ENCODE measurements at regions not wholly inside any gene's neighbourhood (a gene's known extent, or its start where the extent isn't known, plus 50 kb on each side); places are given as distances from the start of the nearest gene placed in this dataset.

- peak; percentile 33 for ATAC-seq (replicated peaks)
- H3K36me3 Mint-ChIP-seq (ENCODE audit: low read depth) = no peaks in the 10 kb centered on the region
- no peaks in the 10 kb centered on the region for H3K9me3 Mint-ChIP-seq
- H3K4me3 Mint-ChIP-seq = no peak overlapping the region
- no peak overlapping the region for H3K27ac Mint-ChIP-seq
- no peaks in the 10 kb centered on the region for H3K27me3 Mint-ChIP-seq
- peaks cover 8% of the 10 kb centered on the region for H3K4me1 Mint-ChIP-seq
These were observed 190.7 kb upstream of the SLC27A6 start for GRCh38 chr5:128774605-128775004.

DNA sequence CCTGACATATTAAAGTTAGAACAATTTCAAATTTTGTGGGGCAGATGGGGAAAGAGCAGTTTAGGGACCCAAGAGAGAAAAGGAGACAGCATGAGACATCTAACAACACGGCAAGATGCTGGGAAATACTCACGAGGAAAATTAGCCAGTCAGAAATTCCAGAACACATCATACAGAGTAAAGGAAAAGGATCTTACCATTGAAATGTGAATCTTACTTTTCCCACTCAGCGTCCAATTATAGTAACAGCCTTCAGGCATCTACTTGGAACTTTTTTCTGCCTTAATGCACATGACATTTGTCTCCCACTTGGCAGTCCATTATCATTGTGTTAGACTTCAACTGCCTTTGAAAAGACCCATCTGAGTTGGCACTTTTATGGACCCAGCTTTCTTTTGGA is 189.7 kb upstream of the SLC27A6 start:
- H3K36me3 Mint-ChIP-seq (ENCODE audit: low read depth) = no peaks in the 10 kb centered on the region
- no peaks in the 10 kb centered on the region for H3K27me3 Mint-ChIP-seq
- no peak for ATAC-seq (replicated peaks)
- H3K9me3 Mint-ChIP-seq = no peaks in the 10 kb centered on the region
- H3K4me1 Mint-ChIP-seq = peaks cover 8% of the 10 kb centered on the region
- no peak overlapping the region for H3K27ac Mint-ChIP-seq
- H3K4me3 Mint-ChIP-seq = no peak overlapping the region

DNA sequence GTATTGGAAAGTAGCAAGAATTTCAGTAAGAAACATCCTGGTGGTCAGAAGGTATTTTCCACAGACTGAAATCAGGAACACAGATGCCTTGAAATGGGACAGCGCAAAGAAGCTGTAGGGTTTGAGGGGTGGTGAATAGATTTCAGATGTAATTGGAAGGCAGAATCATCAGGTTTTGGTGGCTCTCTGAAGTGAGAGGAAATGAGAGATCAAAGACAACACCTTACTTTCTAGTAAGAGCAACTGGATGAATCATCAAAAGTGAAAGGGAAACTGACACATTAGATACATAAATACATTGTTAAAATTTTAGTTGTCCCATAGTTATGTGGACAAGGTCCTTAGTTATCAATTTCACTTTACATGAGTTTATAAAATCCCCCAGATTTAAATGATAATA is 188.2 kb upstream of the SLC27A6 start:
- H3K36me3 Mint-ChIP-seq (ENCODE audit: low read depth) = no peaks in the 10 kb centered on the region
- peak; percentile 85 for ATAC-seq (replicated peaks)
- peaks cover 8% of the 10 kb centered on the region for H3K4me1 Mint-ChIP-seq
- H3K9me3 Mint-ChIP-seq = no peaks in the 10 kb centered on the region
- H3K27ac Mint-ChIP-seq = no peak overlapping the region
- H3K27me3 Mint-ChIP-seq = no peaks in the 10 kb centered on the region
- H3K4me3 Mint-ChIP-seq = no peak overlapping the region

DNA sequence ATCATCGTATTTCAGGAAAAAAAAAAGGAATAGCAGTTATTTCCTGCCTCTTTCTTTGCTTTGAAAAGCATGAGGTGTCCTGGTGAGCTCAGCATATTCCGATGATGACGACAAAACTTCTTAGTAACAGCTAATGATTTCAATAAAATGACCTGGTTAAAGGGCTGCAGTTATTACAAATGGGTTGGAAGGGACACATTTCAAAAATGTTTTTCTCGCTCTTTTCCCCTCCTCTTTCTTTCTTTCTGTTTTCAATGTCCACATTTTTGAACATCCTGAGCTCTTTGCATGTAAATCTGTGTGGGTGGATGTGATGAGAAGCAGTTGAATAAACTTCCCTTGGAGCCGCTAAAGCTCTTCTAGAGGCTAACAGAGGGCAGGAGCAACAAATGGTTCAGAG is 186.8 kb upstream of the SLC27A6 start:
- Mint-ChIP-seq H3K4me1 (peaks cover 8% of the 10 kb centered on the region), H3K9me3 (no peaks in the 10 kb centered on the region), H3K27ac (no peak overlapping the region), H3K27me3 (no peaks in the 10 kb centered on the region), H3K36me3 (ENCODE audit: low read depth) (no peaks in the 10 kb centered on the region), H3K4me3 (no peak overlapping the region)
- no peak for ATAC-seq (replicated peaks)

DNA sequence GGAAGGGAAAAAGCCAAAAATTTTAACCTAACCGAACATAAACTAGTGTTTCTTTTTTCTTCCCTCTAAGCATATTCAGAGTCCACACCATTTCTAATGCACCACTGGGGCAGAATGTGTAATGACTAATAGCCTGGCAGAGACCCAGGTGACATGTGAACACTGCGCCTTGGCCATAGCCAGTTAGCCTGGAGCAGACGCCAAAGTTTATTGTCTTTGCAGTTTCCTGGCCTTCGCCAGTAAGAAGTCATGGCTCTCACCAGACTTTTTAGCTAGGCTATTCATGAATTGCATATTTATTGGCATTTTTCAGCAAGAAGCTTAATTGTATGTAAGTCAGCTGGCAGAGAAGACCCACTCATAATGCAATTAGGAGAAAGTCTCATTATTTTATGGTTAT is 182.8 kb upstream of the SLC27A6 start:
- no peaks in the 10 kb centered on the region for H3K36me3 Mint-ChIP-seq (ENCODE audit: low read depth)
- no peaks in the 10 kb centered on the region for H3K4me1 Mint-ChIP-seq
- no peak overlapping the region for H3K4me3 Mint-ChIP-seq
- H3K9me3 Mint-ChIP-seq = no peaks in the 10 kb centered on the region
- H3K27ac Mint-ChIP-seq = no peak overlapping the region
- ATAC-seq (replicated peaks) = no peak
- H3K27me3 Mint-ChIP-seq = no peaks in the 10 kb centered on the region

DNA sequence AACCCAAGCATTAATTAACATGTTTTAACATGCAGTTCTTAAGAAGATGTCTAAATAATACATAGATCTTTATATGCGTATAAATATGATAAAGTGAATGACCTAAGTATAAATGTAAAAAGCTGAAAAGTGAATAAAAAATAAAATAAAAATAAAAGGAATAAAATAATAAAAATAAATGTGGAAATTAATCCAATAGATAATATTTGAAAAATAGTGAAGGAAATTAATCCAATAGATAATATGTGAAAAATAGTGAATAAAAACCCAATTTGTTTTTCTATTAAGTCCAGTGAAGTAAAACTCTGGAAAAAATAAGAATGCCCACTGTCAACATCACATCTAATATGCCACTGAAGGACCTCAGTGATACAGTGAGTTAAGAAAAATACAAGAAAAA is 180.6 kb upstream of the SLC27A6 start:
- H3K27me3 Mint-ChIP-seq = no peaks in the 10 kb centered on the region
- no peak for ATAC-seq (replicated peaks)
- H3K36me3 Mint-ChIP-seq (ENCODE audit: low read depth) = no peaks in the 10 kb centered on the region
- H3K9me3 Mint-ChIP-seq = no peaks in the 10 kb centered on the region
- H3K27ac Mint-ChIP-seq = no peak overlapping the region
- no peaks in the 10 kb centered on the region for H3K4me1 Mint-ChIP-seq
- no peak overlapping the region for H3K4me3 Mint-ChIP-seq

DNA sequence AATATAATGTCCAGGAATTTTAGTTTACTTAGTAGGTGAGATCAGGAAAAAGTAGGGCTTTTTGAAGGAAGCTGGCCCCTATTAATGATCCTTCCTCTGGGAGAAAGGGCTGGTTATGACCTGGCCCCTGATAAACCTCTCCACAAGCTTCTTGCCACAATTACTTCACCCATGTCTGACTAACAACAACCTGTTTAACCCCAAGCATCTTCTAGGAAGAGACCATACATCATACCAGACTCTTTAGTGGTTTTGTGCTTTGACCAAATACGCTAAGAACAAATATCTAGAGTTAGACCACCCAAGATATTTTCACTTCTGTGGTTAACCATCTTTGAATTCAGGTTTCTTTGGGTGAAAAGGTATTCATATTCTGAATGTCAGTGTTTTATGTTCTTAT is 174.0 kb upstream of the SLC27A6 start:
- no peaks in the 10 kb centered on the region for H3K4me1 Mint-ChIP-seq
- no peak for ATAC-seq (replicated peaks)
- H3K27me3 Mint-ChIP-seq = peaks cover 3% of the 10 kb centered on the region
- H3K27ac Mint-ChIP-seq = no peak overlapping the region
- no peak overlapping the region for H3K4me3 Mint-ChIP-seq
- no peaks in the 10 kb centered on the region for H3K36me3 Mint-ChIP-seq (ENCODE audit: low read depth)
- no peaks in the 10 kb centered on the region for H3K9me3 Mint-ChIP-seq

DNA sequence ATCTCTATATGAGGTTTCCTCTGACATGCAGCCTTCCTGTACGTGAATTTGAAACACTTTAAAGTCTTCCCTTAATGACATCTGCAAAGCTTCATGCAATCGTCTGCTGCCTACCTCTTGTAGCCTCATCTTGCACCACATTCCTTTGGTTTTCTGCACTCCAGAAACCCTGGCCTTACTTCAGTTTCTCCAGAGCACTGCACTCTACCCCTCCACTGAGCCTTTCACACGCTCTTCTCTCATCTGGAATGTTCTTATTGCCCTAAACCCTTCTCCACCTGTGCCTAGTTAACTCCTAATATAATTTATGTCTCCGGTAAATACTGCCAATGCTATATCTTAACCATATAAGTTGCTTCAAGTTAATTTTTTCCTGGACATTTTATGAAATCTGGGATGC is 168.8 kb upstream of the SLC27A6 start:
- Mint-ChIP-seq H3K9me3 (peaks cover 3% of the 10 kb centered on the region), H3K4me3 (no peak overlapping the region), H3K36me3 (ENCODE audit: low read depth) (no peaks in the 10 kb centered on the region), H3K4me1 (no peaks in the 10 kb centered on the region), H3K27ac (no peak overlapping the region), H3K27me3 (peaks cover 3% of the 10 kb centered on the region)
- no peak for ATAC-seq (replicated peaks)

DNA sequence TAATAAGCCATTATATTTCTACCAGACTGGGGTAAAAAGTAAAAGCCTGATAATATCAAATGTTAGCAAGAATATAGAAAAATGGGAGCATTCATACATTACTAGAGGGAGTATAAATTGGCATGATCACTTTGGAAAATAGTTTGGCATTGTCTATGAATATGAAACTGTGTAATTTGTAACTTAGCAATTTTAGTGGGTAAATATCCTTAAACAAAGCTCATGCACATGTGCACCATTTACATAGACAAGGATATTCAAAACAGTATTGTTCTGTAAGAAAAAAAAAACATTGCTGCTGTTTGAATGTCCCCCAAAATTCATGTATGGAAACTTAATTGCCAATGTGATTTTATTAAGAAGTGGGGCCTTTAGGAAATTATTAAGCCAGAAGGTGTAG is 166.4 kb upstream of the SLC27A6 start:
- Mint-ChIP-seq H3K27ac (no peak overlapping the region), H3K36me3 (ENCODE audit: low read depth) (no peaks in the 10 kb centered on the region), H3K4me1 (no peaks in the 10 kb centered on the region), H3K27me3 (no peaks in the 10 kb centered on the region), H3K4me3 (no peak overlapping the region), H3K9me3 (peaks cover 3% of the 10 kb centered on the region)
- no peak for ATAC-seq (replicated peaks)

- no peak for ATAC-seq (replicated peaks)
- no peaks in the 10 kb centered on the region for H3K27me3 Mint-ChIP-seq
- H3K9me3 Mint-ChIP-seq = peaks cover 3% of the 10 kb centered on the region
- H3K4me3 Mint-ChIP-seq = no peak overlapping the region
- no peaks in the 10 kb centered on the region for H3K36me3 Mint-ChIP-seq (ENCODE audit: low read depth)
- no peak overlapping the region for H3K27ac Mint-ChIP-seq
- no peaks in the 10 kb centered on the region for H3K4me1 Mint-ChIP-seq
These were observed 165.3 kb upstream of the SLC27A6 start for GRCh38 chr5:128799945-128800344.

DNA sequence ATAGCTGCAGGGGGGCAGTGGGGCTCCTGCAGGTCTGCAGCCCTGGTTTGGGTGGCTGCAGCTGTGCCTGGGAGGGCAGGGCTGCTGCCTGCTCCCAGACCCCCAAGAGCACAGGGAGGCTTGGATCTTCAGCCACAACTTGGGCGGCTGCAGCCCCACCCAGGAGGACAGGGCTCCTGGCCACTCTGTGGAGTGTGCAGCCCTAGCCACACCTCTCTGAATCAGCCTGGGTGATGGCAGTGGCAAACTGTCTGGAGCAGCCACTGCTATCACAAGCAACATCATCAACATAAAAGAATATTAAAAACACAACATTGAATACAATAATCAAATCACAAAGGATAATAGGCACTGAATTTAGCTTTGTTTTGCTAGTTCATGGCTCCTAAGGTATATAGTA is 164.9 kb upstream of the SLC27A6 start:
- peaks cover 3% of the 10 kb centered on the region for H3K9me3 Mint-ChIP-seq
- no peaks in the 10 kb centered on the region for H3K4me1 Mint-ChIP-seq
- no peaks in the 10 kb centered on the region for H3K36me3 Mint-ChIP-seq (ENCODE audit: low read depth)
- no peak overlapping the region for H3K4me3 Mint-ChIP-seq
- ATAC-seq (replicated peaks) = no peak
- no peaks in the 10 kb centered on the region for H3K27me3 Mint-ChIP-seq
- no peak overlapping the region for H3K27ac Mint-ChIP-seq

- Mint-ChIP-seq H3K4me1 (no peaks in the 10 kb centered on the region), H3K27me3 (no peaks in the 10 kb centered on the region)
These were observed 151.8 kb upstream of the SLC27A6 start for GRCh38 chr5:128813317-128814070.

GRCh38 chr5:128815201-128815600 is 150.1 kb upstream of the SLC27A6 start:
- Mint-ChIP-seq H3K4me3 (no peak overlapping the region), H3K27me3 (no peaks in the 10 kb centered on the region), H3K9me3 (peaks cover 7% of the 10 kb centered on the region)

More at GRCh38 chr5:128813317-128814070, 151.8 kb upstream of the SLC27A6 start:
- H3K36me3 Mint-ChIP-seq (ENCODE audit: low read depth) = no peaks in the 10 kb centered on the region
- no peak overlapping the region for H3K27ac Mint-ChIP-seq
- ATAC-seq (replicated peaks) = no peak
- H3K9me3 Mint-ChIP-seq = peaks cover 10% of the 10 kb centered on the region
- H3K4me3 Mint-ChIP-seq = no peak overlapping the region

DNA sequence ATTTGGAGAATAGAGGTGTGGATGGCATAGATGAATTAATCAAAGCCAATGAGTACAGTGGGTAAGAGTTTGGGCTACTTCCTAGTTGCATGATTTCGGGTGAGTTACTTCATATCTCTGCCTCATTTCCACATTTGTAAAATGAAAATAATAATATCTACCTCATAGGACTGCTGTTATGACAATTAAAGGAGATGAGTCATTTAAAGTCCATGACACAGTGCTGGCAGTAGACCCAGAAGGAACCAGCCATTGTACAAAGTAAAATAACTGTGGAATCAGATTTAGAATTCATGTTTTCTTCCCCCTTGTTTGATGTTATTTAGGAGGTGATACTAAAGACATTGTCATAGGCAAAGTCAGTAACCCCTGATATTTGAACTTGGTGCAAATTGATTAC is 139.5 kb upstream of the SLC27A6 start:
- H3K27ac Mint-ChIP-seq = no peak overlapping the region
- no peaks in the 10 kb centered on the region for H3K4me1 Mint-ChIP-seq
- H3K9me3 Mint-ChIP-seq = no peaks in the 10 kb centered on the region
- H3K4me3 Mint-ChIP-seq = no peak overlapping the region
- no peaks in the 10 kb centered on the region for H3K36me3 Mint-ChIP-seq (ENCODE audit: low read depth)
- no peak for ATAC-seq (replicated peaks)
- no peaks in the 10 kb centered on the region for H3K27me3 Mint-ChIP-seq

More at GRCh38 chr5:128815201-128815600, 150.1 kb upstream of the SLC27A6 start:
- no peaks in the 10 kb centered on the region for H3K36me3 Mint-ChIP-seq (ENCODE audit: low read depth)
- no peak overlapping the region for H3K27ac Mint-ChIP-seq
- no peaks in the 10 kb centered on the region for H3K4me1 Mint-ChIP-seq
- ATAC-seq (replicated peaks) = no peak

DNA sequence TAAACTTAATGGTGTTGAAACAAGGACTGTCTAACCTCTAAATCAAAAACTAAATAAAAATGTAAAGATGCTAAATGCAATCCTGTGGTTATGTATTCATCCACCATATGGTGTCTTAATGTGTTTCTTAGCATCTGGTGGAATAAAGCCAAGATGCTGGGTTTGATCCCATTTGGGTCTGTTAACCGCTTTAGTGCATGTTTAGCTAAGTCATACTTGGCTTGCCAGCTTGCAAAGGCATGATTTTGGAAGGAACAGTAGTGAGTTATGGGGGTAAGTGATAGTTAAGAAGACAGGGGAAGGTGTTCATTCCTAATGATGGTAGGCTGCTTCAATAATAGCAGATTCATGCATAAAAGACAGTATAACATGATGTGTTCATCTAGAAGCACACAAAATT is 139.0 kb upstream of the SLC27A6 start:
- no peaks in the 10 kb centered on the region for H3K27me3 Mint-ChIP-seq
- H3K27ac Mint-ChIP-seq = no peak overlapping the region
- no peak for ATAC-seq (replicated peaks)
- H3K4me1 Mint-ChIP-seq = no peaks in the 10 kb centered on the region
- H3K36me3 Mint-ChIP-seq (ENCODE audit: low read depth) = no peaks in the 10 kb centered on the region
- H3K4me3 Mint-ChIP-seq = no peak overlapping the region
- no peaks in the 10 kb centered on the region for H3K9me3 Mint-ChIP-seq

DNA sequence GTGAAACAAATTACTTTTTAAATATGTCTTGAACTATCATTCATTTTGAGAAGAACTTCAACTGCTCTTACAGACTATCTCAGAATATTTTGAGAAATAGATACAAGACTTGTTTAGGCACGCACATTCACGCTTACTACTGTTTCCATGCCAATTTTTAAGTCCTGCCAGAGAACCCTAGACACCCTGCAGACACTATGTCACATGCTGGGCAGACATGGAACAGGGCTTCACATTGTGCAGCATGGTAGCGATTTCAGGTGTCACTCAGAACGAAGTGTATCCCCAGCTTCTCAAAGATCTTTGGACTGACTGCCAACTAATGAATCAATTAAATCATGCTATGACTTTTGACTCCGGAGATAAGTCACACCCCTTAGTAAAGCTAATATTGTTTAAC is 128.7 kb upstream of the SLC27A6 start:
- H3K36me3 Mint-ChIP-seq (ENCODE audit: low read depth) = no peaks in the 10 kb centered on the region
- H3K27ac Mint-ChIP-seq = no peak overlapping the region
- no peaks in the 10 kb centered on the region for H3K27me3 Mint-ChIP-seq
- H3K9me3 Mint-ChIP-seq = no peaks in the 10 kb centered on the region
- no peak overlapping the region for H3K4me3 Mint-ChIP-seq
- H3K4me1 Mint-ChIP-seq = no peaks in the 10 kb centered on the region
- ATAC-seq (replicated peaks) = no peak
